ENCODE measurements at regions not wholly inside any gene's neighbourhood (a gene's known extent, or its start where the extent isn't known, plus 50 kb on each side); places are given as distances from the start of the nearest gene placed in this dataset.

- TF ChIP-seq CTCF (IDR thresholded peaks at IDR 0.05 in 4 of 5, conservative IDR thresholded peaks at IDR 0.05 in 1 of 5): no peak
- TF ChIP-seq POLR2A (IDR thresholded peaks at IDR 0.05): no peak
These were observed 389.4 kb upstream of the AUTS2 start for GRCh38 chr7:69208848-69209247.

All from gastrocnemius medialis (tissue), 4 donors.